Left lobe of liver (tissue), 2 donors: ENCODE measurements at regions not wholly inside any gene's neighbourhood (a gene's known extent, or its start where the extent isn't known, plus 50 kb on each side); places are given as distances from the start of the nearest gene placed in this dataset.
A peak's percentile ranks its signal among the peaks of the same experiment; 100 is the strongest.

ENCODE experiments used
- ATAC-seq: fragments of 200-7000 bp; cut with Tn5 transposase; one replicate; pipeline ENCODE4 v1.9.1; 2020; ENCODE audit warnings: mild to moderate bottlenecking, moderate library complexity
- DNase-seq: peaks from one replicate; pipeline ENCODE4 v3.0.0-alpha.2; 2020; ENCODE audit warnings: low spot score
- donor health status: DM: no; HTN: no; CAD: no; lungs with moderate emphysema.
- donor health status: DM: no; HTN: yes; CAD: no.

GRCh38 chr1:4595341-4596225, 58.8 kb upstream of the AJAP1 start:
- DNase-seq, result no peak

GRCh38 chr1:4596486-4596885, 57.9 kb upstream of the AJAP1 start:
- no peak for ATAC-seq
- DNase-seq, result no peak

More at GRCh38 chr1:4595341-4596225, 58.8 kb upstream of the AJAP1 start:
- ATAC-seq, result no peak

- ATAC-seq, result no peak
- DNase-seq, result no peak
Measured at GRCh38 chr1:4597020-4597419, 57.4 kb upstream of the AJAP1 start.

- no peak for DNase-seq
- ATAC-seq, result no peak
Measured at GRCh38 chr1:4598561-4598960, 55.8 kb upstream of the AJAP1 start.

GRCh38 chr1:4599521-4599920, 54.9 kb upstream of the AJAP1 start:
- DNase-seq (no peak), ATAC-seq (no peak)

GRCh38 chr1:4599951-4600481, 54.4 kb upstream of the AJAP1 start:
- no peak for DNase-seq
- no peak for ATAC-seq

- ATAC-seq (no peak), DNase-seq (no peak)
Measured at GRCh38 chr1:4600615-4601460, 53.6 kb upstream of the AJAP1 start.

GRCh38 chr1:4601941-4602340, 52.5 kb upstream of the AJAP1 start:
- DNase-seq (peak; percentile 32), ATAC-seq (no peak)

- no peak for ATAC-seq
- no peak for DNase-seq
Measured at GRCh38 chr1:4602462-4603294, 51.7 kb upstream of the AJAP1 start.

GRCh38 chr1:4603295-4604110, 50.9 kb upstream of the AJAP1 start:
- DNase-seq (no peak), ATAC-seq (no peak)
